GM19372 (cell line): ENCODE measurements at regions not wholly inside any gene's neighbourhood (a gene's known extent, or its start where the extent isn't known, plus 50 kb on each side); places are given as distances from the start of the nearest gene placed in this dataset.

Experiments used
- ATAC-seq: cut with Tn5 transposase; IDR thresholded peaks from one replicate; pipeline ENCODE4 v1.9.1; 2021; ENCODE audit warnings: mild to moderate bottlenecking, low read depth, moderate library complexity; ENCODE audit not compliant: unreplicated experiment

GRCh38 chr4:152164561-152164960, 371.3 kb downstream of the FBXW7 start:
- no peak for ATAC-seq

- ATAC-seq = no peak
Observed at GRCh38 chr4:152162331-152162697, 373.6 kb downstream of the FBXW7 start.

- ATAC-seq = no peak
Observed at GRCh38 chr4:152161676-152162330, 374.1 kb downstream of the FBXW7 start.

- ATAC-seq = no peak
Observed at GRCh38 chr4:152160225-152160800, 375.6 kb downstream of the FBXW7 start.

- no peak for ATAC-seq
Observed at GRCh38 chr4:152159773-152160172, 376.1 kb downstream of the FBXW7 start.

- no peak for ATAC-seq
Observed at GRCh38 chr4:152158225-152158624, 377.7 kb downstream of the FBXW7 start.

GRCh38 chr4:152157629-152158028, 378.3 kb downstream of the FBXW7 start:
- no peak for ATAC-seq

- no peak for ATAC-seq
Observed at GRCh38 chr4:152156442-152156841, 379.4 kb downstream of the FBXW7 start.

- no peak for ATAC-seq
Observed at GRCh38 chr4:152155070-152155469, 380.8 kb downstream of the FBXW7 start.

- ATAC-seq = no peak
Observed at GRCh38 chr4:152154433-152154832, 381.5 kb downstream of the FBXW7 start.

GRCh38 chr4:152153476-152154270, 382.2 kb downstream of the FBXW7 start:
- no peak for ATAC-seq

GRCh38 chr4:152150214-152150613, 385.7 kb downstream of the FBXW7 start:
- no peak for ATAC-seq

GRCh38 chr4:152149745-152150144, 386.1 kb downstream of the FBXW7 start:
- ATAC-seq = no peak

GRCh38 chr4:152148057-152148456, 387.2 kb upstream of the GATB start:
- ATAC-seq = no peak

- no peak for ATAC-seq
Observed at GRCh38 chr4:152146244-152146643, 385.4 kb upstream of the GATB start.

- ATAC-seq = no peak
Observed at GRCh38 chr4:152143806-152144205, 383.0 kb upstream of the GATB start.

- ATAC-seq = no peak
Observed at GRCh38 chr4:152138451-152138850, 377.6 kb upstream of the GATB start.

- ATAC-seq = no peak
Observed at GRCh38 chr4:152132776-152133175, 372.0 kb upstream of the GATB start.

GRCh38 chr4:152128356-152128755, 367.5 kb upstream of the GATB start:
- no peak for ATAC-seq

- ATAC-seq = no peak
Observed at GRCh38 chr4:152126238-152126637, 365.4 kb upstream of the GATB start.

- ATAC-seq = no peak
Observed at GRCh38 chr4:152118819-152119553, 358.2 kb upstream of the GATB start.
